ENCODE measurements at regions not wholly inside any gene's neighbourhood (a gene's known extent, or its start where the extent isn't known, plus 50 kb on each side); places are given as distances from the start of the nearest gene placed in this dataset.

GRCh38 chr7:89477991-89478390 lies 676.3 kb upstream of the STEAP1 start:
- DNase-seq (ENCODE audit: low read depth, low spot score), result no peak
- no peak for TF ChIP-seq CTCF (IDR thresholded peaks at IDR 0.05; ENCODE audit: insufficient read depth, low read length, missing control alignments)
- ChIA-PET POLR2A (no interaction called here), CTCF (no interaction called here)
- H3K4me3 ChIP-seq (ENCODE audit: low read depth, low read length), result no peak overlapping the region

- no peak for DNase-seq (ENCODE audit: low read depth, low spot score)
- TF ChIP-seq CTCF (IDR thresholded peaks at IDR 0.05; ENCODE audit: insufficient read depth, low read length, missing control alignments), result no peak
- POLR2A ChIA-PET, result no interaction called here
- H3K4me3 ChIP-seq (ENCODE audit: low read depth, low read length), result no peak overlapping the region
- CTCF ChIA-PET, result no interaction called here
Observed at GRCh38 chr7:89495704-89496103, 658.6 kb upstream of the STEAP1 start.

GRCh38 chr7:89500084-89500483 lies 654.2 kb upstream of the STEAP1 start:
- no peak for DNase-seq (ENCODE audit: low read depth, low spot score)
- H3K4me3 ChIP-seq (ENCODE audit: low read depth, low read length), result no peak overlapping the region
- TF ChIP-seq CTCF (IDR thresholded peaks at IDR 0.05; ENCODE audit: insufficient read depth, low read length, missing control alignments), result no peak
- ChIA-PET POLR2A (no interaction called here), CTCF (no interaction called here)

GRCh38 chr7:89503281-89503680 lies 651.0 kb upstream of the STEAP1 start:
- CTCF ChIA-PET, result no interaction called here
- no peak overlapping the region for H3K4me3 ChIP-seq (ENCODE audit: low read depth, low read length)
- DNase-seq (ENCODE audit: low read depth, low spot score), result no peak
- no peak for TF ChIP-seq CTCF (IDR thresholded peaks at IDR 0.05; ENCODE audit: insufficient read depth, low read length, missing control alignments)
- POLR2A ChIA-PET, result no interaction called here

- ChIA-PET CTCF (no interaction called here), POLR2A (no interaction called here)
- TF ChIP-seq CTCF (IDR thresholded peaks at IDR 0.05; ENCODE audit: insufficient read depth, low read length, missing control alignments), result no peak
- no peak overlapping the region for H3K4me3 ChIP-seq (ENCODE audit: low read depth, low read length)
- DNase-seq (ENCODE audit: low read depth, low spot score), result no peak
Observed at GRCh38 chr7:89507034-89507433, 647.2 kb upstream of the STEAP1 start.

GRCh38 chr7:89511900-89512299 lies 642.4 kb upstream of the STEAP1 start:
- POLR2A ChIA-PET, result no interaction called here
- TF ChIP-seq CTCF (IDR thresholded peaks at IDR 0.05; ENCODE audit: insufficient read depth, low read length, missing control alignments), result no peak
- DNase-seq (ENCODE audit: low read depth, low spot score), result no peak
- H3K4me3 ChIP-seq (ENCODE audit: low read depth, low read length), result no peak overlapping the region
- CTCF ChIA-PET, result no interaction called here
